IMR-90 (cell line): ENCODE measurements at regions not wholly inside any gene's neighbourhood (a gene's known extent, or its start where the extent isn't known, plus 50 kb on each side); places are given as distances from the start of the nearest gene placed in this dataset. TPM values are rescaled to one million over a fixed set of nuclear protein-coding genes. Genes with fewer than 3 reads are reported as not detected.

Source experiments
- ATAC-seq: fragments of 200-7000 bp; cut with Tn5 transposase; 2 replicates; pipeline ENCODE4 v1.9.1; 2020; ENCODE audit warnings: low read depth, mild to moderate bottlenecking, moderate library complexity
- BruUV-seq: library from RNA; stranded (reverse); fragments of 400-500 nt; replicated peaks from 2 replicates; lab custom pipeline; 2021; lab: Mats Ljungman, UMichigan
- CTCF ChIA-PET: fragments of 300-600 bp; formaldehyde crosslinking; extraction: SDS; loops from one replicate; lab custom pipeline; 2021; ENCODE audit warnings: antibody characterized with exemption; lab: Yijun Ruan, JAX
- POLR2A ChIA-PET: fragments of 300-600 bp; sonication (Branson Sonifier 250); formaldehyde crosslinking; loops from one replicate; lab custom pipeline; 2022; ENCODE audit warnings: antibody characterized with exemption; ENCODE audit not compliant: unreplicated experiment; lab: Charles Lee
- DNase-seq: peaks from one replicate; pipeline ENCODE4 v3.0.0; 2013
- H2AFZ ChIP-seq: replicated peaks from 2 replicates; pipeline ENCODE3; 2013; ENCODE audit warnings: low read length, mild to moderate bottlenecking; ENCODE audit not compliant: poor library complexity
- H2AK5ac ChIP-seq: 2 replicates; pipeline ENCODE4 v1.6.1; 2013; ENCODE audit warnings: low read depth, low read length, inconsistent platforms
- H2AK9ac ChIP-seq: replicated peaks from 2 replicates; pipeline ENCODE3; 2013; ENCODE audit warnings: mild to moderate bottlenecking, low read depth, low read length, moderate library complexity; ENCODE audit not compliant: poor library complexity
- H2BK120ac ChIP-seq: 2 replicates; pipeline ENCODE4 v1.6.1; 2013; ENCODE audit warnings: low read depth, low read length, inconsistent platforms
- H2BK15ac ChIP-seq: 3 replicates; pipeline ENCODE4 v1.6.1; 2013; ENCODE audit warnings: low read depth, low read length, inconsistent platforms
- H2BK20ac ChIP-seq: 2 replicates; pipeline ENCODE4 v1.6.1; 2013; ENCODE audit warnings: low read depth, mild to moderate bottlenecking, inconsistent platforms, low read length, moderate library complexity
- H2BK5ac ChIP-seq: 2 replicates; pipeline ENCODE4 v1.6.1; 2013; ENCODE audit warnings: mild to moderate bottlenecking, low read depth, low read length, inconsistent platforms; ENCODE audit not compliant: poor library complexity, severe bottlenecking
- H3K14ac ChIP-seq: replicated peaks from 2 replicates; pipeline ENCODE4 v1.6.1; 2013; ENCODE audit warnings: low read depth, low read length, inconsistent platforms
- H3K18ac ChIP-seq: 2 replicates; pipeline ENCODE4 v1.6.1; 2013; ENCODE audit warnings: low read depth, low read length, control low read depth
- H3K23ac ChIP-seq: 2 replicates; pipeline ENCODE4 v1.6.1; 2013; ENCODE audit warnings: low read depth, low read length, inconsistent platforms
- H3K27ac ChIP-seq: 2 replicates; pipeline ENCODE4 v1.5.1; 2013; ENCODE audit warnings: mild to moderate bottlenecking, control low read depth, low read length; ENCODE audit not compliant: insufficient read depth
- H3K27me3 ChIP-seq: 2 replicates; pipeline ENCODE4 v1.6.1; 2013; ENCODE audit warnings: low read length; ENCODE audit not compliant: control insufficient read depth, insufficient read depth
- H3K36me3 ChIP-seq: 2 replicates; pipeline ENCODE4 v1.6.1; 2013; ENCODE audit warnings: low read length, mixed read lengths; ENCODE audit not compliant: control insufficient read depth, insufficient read depth
- H3K4ac ChIP-seq: 2 replicates; pipeline ENCODE4 v1.6.1; 2013; ENCODE audit warnings: low read depth, low read length, inconsistent platforms
- H3K4me1 ChIP-seq: 2 replicates; pipeline ENCODE4 v1.6.1; 2013; ENCODE audit warnings: low read length, mixed read lengths; ENCODE audit not compliant: control insufficient read depth, insufficient read depth
- H3K4me2 ChIP-seq: 2 replicates; pipeline ENCODE4 v1.6.1; 2013; ENCODE audit warnings: low read depth, mild to moderate bottlenecking, control low read depth, low read length, moderate library complexity
- H3K4me3 ChIP-seq: 2 replicates; pipeline ENCODE4 v1.5.1; 2013; ENCODE audit warnings: low read depth, mild to moderate bottlenecking, control low read depth, low read length, moderate library complexity; ENCODE audit not compliant: insufficient read depth
- H3K56ac ChIP-seq: 2 replicates; pipeline ENCODE4 v1.6.1; 2013; ENCODE audit warnings: low read length, inconsistent platforms; ENCODE audit not compliant: insufficient read depth; ENCODE audit errors: extremely low read depth
- H3K79me1 ChIP-seq, 2 experiments: 2 replicates each; pipeline ENCODE4 v1.6.1; 2013; ENCODE audit warnings: low read length in 2 of 2, inconsistent platforms in 1 of 2, low read depth in 1 of 2
- H3K9ac ChIP-seq: 2 replicates; pipeline ENCODE4 v1.6.1; 2013; ENCODE audit warnings: low read depth, low read length, control low read depth
- H3K9me1 ChIP-seq: 2 replicates; pipeline ENCODE4 v1.6.1; 2013; ENCODE audit warnings: low read length, inconsistent platforms; ENCODE audit not compliant: insufficient read depth
- H3K9me3 ChIP-seq: 2 replicates; pipeline ENCODE4 v1.6.1; 2013; ENCODE audit warnings: low read length; ENCODE audit not compliant: control insufficient read depth, insufficient read depth
- H4K20me1 ChIP-seq: 2 replicates; pipeline ENCODE4 v1.6.1; 2013; ENCODE audit warnings: low read length, inconsistent platforms; ENCODE audit not compliant: insufficient read depth
- H4K5ac ChIP-seq: 2 replicates; pipeline ENCODE4 v1.6.1; 2013; ENCODE audit warnings: mild to moderate bottlenecking, low read depth, low read length, control low read depth
- H4K8ac ChIP-seq, 2 experiments: 2 replicates each; pipeline ENCODE4 v1.6.1; 2013; ENCODE audit warnings: low read depth in 2 of 2, low read length in 2 of 2, control low read depth in 1 of 2, inconsistent platforms in 1 of 2
- H4K91ac ChIP-seq: 2 replicates; pipeline ENCODE4 v1.6.1; 2013; ENCODE audit warnings: low read depth, low read length, inconsistent platforms; ENCODE audit not compliant: insufficient read depth
- FOS ChIP-seq: fragments of 150-350 bp; IDR thresholded peaks from 2 replicates; pipeline ENCODE4 v1.6.1; 2016; ENCODE audit warnings: low read depth, low read length
- MAFK ChIP-seq: IDR thresholded peaks from 2 replicates; pipeline ENCODE4 v1.6.1; 2012; ENCODE audit warnings: low read depth, low read length, improper control_type of control experiment
- WGBS, 2 experiments: methylation state at CpG; one replicate each; pipeline versions ENCODE4 v1.1.5 to v1.1.7; 2013; ENCODE audit warnings: missing lambda C conversion rate in 2 of 2; ENCODE audit not compliant: insufficient read length in 1 of 2; ENCODE audit errors: extremely low coverage in 2 of 2; 5-methylcytosine and 5-hydroxymethylcytosine counted together
- dilution Hi-C: fragments of 300-500 bp; cut with HindIII; formaldehyde crosslinking; loops from one replicate; pipeline ENCODE4 v1.14.3; 2018; ENCODE audit warnings: low sequenced_read_pairs; ENCODE audit not compliant: unreplicated experiment
- in situ Hi-C: fragments of 300-500 bp; cut with MboI; formaldehyde crosslinking; loops from 3 replicates; pipeline ENCODE4 v1.14.3; 2019; ENCODE audit warnings: low sequenced_read_pairs, inconsistent platforms, mixed read lengths
- intact Hi-C: fragments of 100-400 bp; cut with micrococcal nuclease; formaldehyde crosslinking; loops from 2 replicates; pipeline ENCODE4 v1.10.0; 2022
- microRNA-seq, 2 experiments: library from miRNA; stranded (forward) in 1 of 2; unstranded in 1 of 2; fragments of 10-50 nt in 1 of 2; fragments of <30 nt in 1 of 2; gene quantifications in 1 of 2; microRNA quantifications in 1 of 2; one replicate each; pipeline versions ENCODE3 to v1.1.0; 2013 to 2020; ENCODE audit not compliant: insufficient read depth in 1 of 2, insufficient read length in 1 of 2, unreplicated experiment in 1 of 2
- small RNA-seq, 5 experiments: library from RNA; depleted of rRNA; stranded (forward); fragments of <200 nt; gene quantifications; one replicate each; pipeline ENCODE3, GENCODE V24; 2012

DNA sequence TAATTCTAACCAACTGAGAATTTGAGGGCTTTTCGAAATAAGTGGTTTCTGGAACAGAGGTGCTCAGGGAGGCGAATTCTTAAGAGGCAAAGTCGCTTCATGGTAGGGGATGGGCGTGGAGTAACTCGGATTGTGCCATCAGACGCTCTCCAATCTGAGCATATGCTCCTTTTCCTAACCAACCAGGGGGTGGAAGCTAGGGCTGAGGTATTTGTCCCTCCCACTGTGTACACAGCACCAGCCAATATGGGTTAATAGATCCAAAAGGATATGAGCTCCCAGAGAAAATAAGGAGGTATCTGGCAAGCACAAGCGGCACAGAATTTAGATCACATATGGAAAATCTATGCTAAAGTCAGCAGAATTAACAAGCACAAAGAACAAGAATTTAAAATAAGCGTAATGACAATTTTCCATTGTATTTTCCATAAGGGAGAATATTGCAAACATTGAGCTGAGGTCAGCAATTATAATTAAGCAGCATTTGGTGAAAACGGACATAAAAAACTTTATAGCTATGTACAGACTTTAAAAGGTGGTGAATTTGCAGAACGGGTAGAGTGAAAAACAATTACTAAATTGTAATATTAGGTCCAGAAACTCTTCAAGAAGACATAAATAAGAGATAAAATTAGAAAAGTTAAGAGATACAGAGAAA, 55.0 kb upstream of the PHACTR1 start:
- Histone ChIP-seq H3K27ac (no peak overlapping the region), H2AFZ (no peak overlapping the region), H4K5ac (no peak overlapping the region), H2BK15ac (no peak overlapping the region), H3K4me3 (no peak overlapping the region), H4K20me1 (no peaks in the 10 kb centered on the region), H4K91ac (no peak overlapping the region), H3K4ac (no peak overlapping the region), H2BK120ac (no peak overlapping the region), H2BK20ac (no peak overlapping the region), H2AK5ac (no peak overlapping the region), H4K8ac (no peak overlapping the region), H3K27me3 (no peaks in the 10 kb centered on the region), H3K14ac (no peak overlapping the region), H3K36me3 (no peaks in the 10 kb centered on the region), H3K9ac (no peak overlapping the region), H3K56ac (no peak overlapping the region), H2AK9ac (no peak overlapping the region), H3K9me3 (no peaks in the 10 kb centered on the region), H3K4me2 (no peak overlapping the region), H3K79me1 (no peaks in the 10 kb centered on the region), H3K23ac (no peak overlapping the region), H3K18ac (no peak overlapping the region), H2BK5ac (no peak overlapping the region), H3K9me1 (no peaks in the 10 kb centered on the region), H3K4me1 (no peaks in the 10 kb centered on the region)
- ATAC-seq (no peak), DNase-seq (no peak)
- no TSS peak for BruUV-seq
- POLR2A ChIA-PET: no interaction called here
- dilution Hi-C loops (no loop called here), in situ Hi-C loops (no loop called here), intact Hi-C loops (no loop called here)
- CTCF ChIA-PET: no interaction called here
- no CpG with 5 or more reads among the region's 10 CpGs for WGBS, 2 experiments
- TF ChIP-seq FOS: no peak
- peak; percentile 94 for TF ChIP-seq MAFK

Small RNA genes in the stretch of these regions (microRNA-seq; reads per million reads assigned to microRNA genes)
- not detected for gene RN7SKP293 (ENCODE audit: insufficient read depth, insufficient read length)

Small RNA genes in the stretch of these regions (small RNA-seq; reads per million reads assigned to genes)
- 0 reads per million in 5 experiments for gene RN7SKP293
